ENCODE measurements at regions not wholly inside any gene's neighbourhood (a gene's known extent, or its start where the extent isn't known, plus 50 kb on each side); places are given as distances from the start of the nearest gene placed in this dataset.

DNA sequence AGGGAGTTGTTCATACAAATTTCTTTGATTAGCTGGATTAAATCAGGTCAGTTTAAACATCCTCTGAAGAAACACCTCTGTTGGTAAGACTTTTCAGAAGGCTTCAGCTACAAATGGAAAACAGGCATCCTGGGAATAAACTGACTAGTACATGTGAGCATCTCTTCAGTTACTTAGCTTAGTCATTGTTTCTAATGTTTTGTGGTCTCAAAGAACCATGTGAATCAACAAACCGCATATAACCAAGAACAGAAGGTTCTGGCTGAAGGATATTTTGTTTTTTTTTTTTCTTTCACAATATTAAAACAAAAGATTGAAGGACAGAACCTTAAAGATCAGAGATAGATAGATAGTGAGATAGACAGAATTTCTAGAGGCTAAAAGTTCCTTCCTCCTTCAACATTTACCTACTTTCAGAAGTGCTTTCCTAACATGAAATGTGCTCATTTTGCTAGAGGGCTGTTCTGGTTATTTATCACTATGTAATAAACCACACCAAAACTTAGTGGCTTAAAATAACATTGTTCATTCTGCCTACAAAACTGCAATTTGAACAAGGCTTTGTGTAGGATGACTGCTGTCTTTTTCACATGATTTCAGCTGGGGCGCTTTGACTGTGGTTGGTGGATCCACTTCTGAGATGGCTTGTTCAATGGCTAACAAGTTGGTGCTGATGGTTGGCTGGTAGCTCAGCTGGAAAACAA, 119.8 kb upstream of the PTGFR start (continued):
- TF ChIP-seq ZNF292 (tag by site-specific recombination; IDR thresholded peaks at IDR 0.05; ENCODE audit: borderline replicate concordance, low read depth) (no peak), ZEB2 (tag by site-specific recombination; IDR thresholded peaks at IDR 0.05) (no peak), SETDB1 (IDR thresholded peaks at IDR 0.05; ENCODE audit: insufficient read length, low read length) (no peak), ZNF571 (tag by site-specific recombination; IDR thresholded peaks at IDR 0.05) (no peak), ZNF654 (tag by site-specific recombination; IDR thresholded peaks at IDR 0.05; ENCODE audit: low read depth) (no peak), ZNF626 (tag by site-specific recombination; IDR thresholded peaks at IDR 0.05) (no peak)
- TF ChIP-seq, protein P1, sequence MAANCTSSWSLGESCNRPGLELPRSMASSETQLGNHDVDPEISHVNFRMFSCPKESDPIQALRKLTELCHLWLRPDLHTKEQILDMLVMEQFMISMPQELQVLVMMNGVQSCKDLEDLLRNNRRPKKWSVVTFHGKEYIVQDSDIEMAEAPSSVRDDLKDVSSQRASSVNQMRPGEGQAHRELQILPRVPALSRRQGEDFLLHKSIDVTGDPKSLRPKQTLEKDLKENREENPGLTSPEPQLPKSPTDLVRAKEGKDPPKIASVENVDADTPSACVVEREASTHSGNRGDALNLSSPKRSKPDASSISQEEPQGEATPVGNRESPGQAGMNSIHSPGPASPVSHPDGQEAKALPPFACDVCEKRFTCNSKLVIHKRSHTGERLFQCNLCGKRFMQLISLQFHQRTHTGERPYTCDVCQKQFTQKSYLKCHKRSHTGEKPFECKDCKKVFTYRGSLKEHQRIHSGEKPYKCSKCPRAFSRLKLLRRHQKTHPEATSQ (tag by site-specific recombination; IDR thresholded peaks at IDR 0.05) = no peak

GRCh38 chr1:78373676-78374075, 117.1 kb upstream of the PTGFR start:
- Histone ChIP-seq H3K4me1 (ENCODE audit: control insufficient read depth, insufficient read depth, low read length) (no peaks in the 10 kb centered on the region), H3K36me3 (ENCODE audit: control insufficient read depth in 2 of 2, insufficient read depth in 1 of 2, low read length in 2 of 2) (no peaks in the 10 kb centered on the region), H3K9me3 (ENCODE audit: control insufficient read depth, insufficient read depth, low read depth, low read length) (no peaks in the 10 kb centered on the region), H3K4me3 (ENCODE audit: low read depth, low read length) (no peak overlapping the region), H3K27ac (ENCODE audit: extremely low read depth, low read depth, low read length) (no peak overlapping the region)
- ChIA-PET POLR2A (no interaction called here), CTCF (no interaction called here)
- TF ChIP-seq IKZF3 (tag by site-specific recombination; IDR thresholded peaks at IDR 0.05) = no peak
- no peak for TF ChIP-seq ZNF76 (tag by site-specific recombination; IDR thresholded peaks at IDR 0.05; ENCODE audit: borderline replicate concordance, low read depth)
- no peak for TF ChIP-seq ZNF335 (tag by site-specific recombination; conservative IDR thresholded peaks at IDR 0.05)
- TF ChIP-seq ZNF747 (tag by site-specific recombination; IDR thresholded peaks at IDR 0.05) = no peak
- no peak for TF ChIP-seq ZNF114 (tag by site-specific recombination; IDR thresholded peaks at IDR 0.05)
- no peak for TF ChIP-seq ZNF302 (tag by site-specific recombination; IDR thresholded peaks at IDR 0.05; ENCODE audit: low read depth)
- TF ChIP-seq ZNF624 (tag by site-specific recombination; IDR thresholded peaks at IDR 0.05) = no peak
- TF ChIP-seq ZXDB (tag by site-specific recombination; IDR thresholded peaks at IDR 0.05) = no peak
- TF ChIP-seq HIC1 (tag by site-specific recombination; IDR thresholded peaks at IDR 0.05) = no peak
- TF ChIP-seq ZNF488 (tag by site-specific recombination; IDR thresholded peaks at IDR 0.05) = no peak
- TF ChIP-seq ZNF785 (tag by site-specific recombination; IDR thresholded peaks at IDR 0.05) = no peak
- TF ChIP-seq, protein P2, sequence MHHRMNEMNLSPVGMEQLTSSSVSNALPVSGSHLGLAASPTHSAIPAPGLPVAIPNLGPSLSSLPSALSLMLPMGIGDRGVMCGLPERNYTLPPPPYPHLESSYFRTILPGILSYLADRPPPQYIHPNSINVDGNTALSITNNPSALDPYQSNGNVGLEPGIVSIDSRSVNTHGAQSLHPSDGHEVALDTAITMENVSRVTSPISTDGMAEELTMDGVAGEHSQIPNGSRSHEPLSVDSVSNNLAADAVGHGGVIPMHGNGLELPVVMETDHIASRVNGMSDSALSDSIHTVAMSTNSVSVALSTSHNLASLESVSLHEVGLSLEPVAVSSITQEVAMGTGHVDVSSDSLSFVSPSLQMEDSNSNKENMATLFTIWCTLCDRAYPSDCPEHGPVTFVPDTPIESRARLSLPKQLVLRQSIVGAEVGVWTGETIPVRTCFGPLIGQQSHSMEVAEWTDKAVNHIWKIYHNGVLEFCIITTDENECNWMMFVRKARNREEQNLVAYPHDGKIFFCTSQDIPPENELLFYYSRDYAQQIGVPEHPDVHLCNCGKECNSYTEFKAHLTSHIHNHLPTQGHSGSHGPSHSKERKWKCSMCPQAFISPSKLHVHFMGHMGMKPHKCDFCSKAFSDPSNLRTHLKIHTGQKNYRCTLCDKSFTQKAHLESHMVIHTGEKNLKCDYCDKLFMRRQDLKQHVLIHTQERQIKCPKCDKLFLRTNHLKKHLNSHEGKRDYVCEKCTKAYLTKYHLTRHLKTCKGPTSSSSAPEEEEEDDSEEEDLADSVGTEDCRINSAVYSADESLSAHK (tag by site-specific recombination; IDR thresholded peaks at IDR 0.05) = no peak
- no peak for TF ChIP-seq ZNF600 (tag by site-specific recombination; IDR thresholded peaks at IDR 0.05)
- TF ChIP-seq BCL6B (tag by site-specific recombination; IDR thresholded peaks at IDR 0.05) = no peak
- no peak for TF ChIP-seq SP3 (tag by site-specific recombination; IDR thresholded peaks at IDR 0.05)
- TF ChIP-seq ZNF138 (tag by site-specific recombination; IDR thresholded peaks at IDR 0.05; ENCODE audit: borderline replicate concordance) = no peak
- TF ChIP-seq, protein P3, sequence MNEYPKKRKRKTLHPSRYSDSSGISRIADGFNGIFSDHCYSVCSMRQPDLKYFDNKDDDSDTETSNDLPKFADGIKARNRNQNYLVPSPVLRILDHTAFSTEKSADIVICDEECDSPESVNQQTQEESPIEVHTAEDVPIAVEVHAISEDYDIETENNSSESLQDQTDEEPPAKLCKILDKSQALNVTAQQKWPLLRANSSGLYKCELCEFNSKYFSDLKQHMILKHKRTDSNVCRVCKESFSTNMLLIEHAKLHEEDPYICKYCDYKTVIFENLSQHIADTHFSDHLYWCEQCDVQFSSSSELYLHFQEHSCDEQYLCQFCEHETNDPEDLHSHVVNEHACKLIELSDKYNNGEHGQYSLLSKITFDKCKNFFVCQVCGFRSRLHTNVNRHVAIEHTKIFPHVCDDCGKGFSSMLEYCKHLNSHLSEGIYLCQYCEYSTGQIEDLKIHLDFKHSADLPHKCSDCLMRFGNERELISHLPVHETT (tag by site-specific recombination; IDR thresholded peaks at IDR 0.05) = no peak

All from HEK293 (cell line).